HUDEP-2 (cell line): ENCODE measurements at regions not wholly inside any gene's neighbourhood (a gene's known extent, or its start where the extent isn't known, plus 50 kb on each side); places are given as distances from the start of the nearest gene placed in this dataset.
"Not testable (repeated sequence)": the region's sequence is repeated elsewhere in the genome, so short reads cannot be mapped to it uniquely, and the experiment has no call there.

Experiments used
- DNase-seq, 76 experiments: peaks; one replicate each; lab custom pipeline; 2025; ENCODE audit not compliant: unreplicated experiment in 76 of 76; lab: John Stamatoyannopoulos, UW

- DNase-seq: not testable (repeated sequence)
Measured at GRCh38 chr1:149695066-149695465, 87.4 kb upstream of the FCGR1A start.

- not testable (repeated sequence) for DNase-seq
Measured at GRCh38 chr1:149700220-149700619, 82.3 kb upstream of the FCGR1A start.

DNA sequence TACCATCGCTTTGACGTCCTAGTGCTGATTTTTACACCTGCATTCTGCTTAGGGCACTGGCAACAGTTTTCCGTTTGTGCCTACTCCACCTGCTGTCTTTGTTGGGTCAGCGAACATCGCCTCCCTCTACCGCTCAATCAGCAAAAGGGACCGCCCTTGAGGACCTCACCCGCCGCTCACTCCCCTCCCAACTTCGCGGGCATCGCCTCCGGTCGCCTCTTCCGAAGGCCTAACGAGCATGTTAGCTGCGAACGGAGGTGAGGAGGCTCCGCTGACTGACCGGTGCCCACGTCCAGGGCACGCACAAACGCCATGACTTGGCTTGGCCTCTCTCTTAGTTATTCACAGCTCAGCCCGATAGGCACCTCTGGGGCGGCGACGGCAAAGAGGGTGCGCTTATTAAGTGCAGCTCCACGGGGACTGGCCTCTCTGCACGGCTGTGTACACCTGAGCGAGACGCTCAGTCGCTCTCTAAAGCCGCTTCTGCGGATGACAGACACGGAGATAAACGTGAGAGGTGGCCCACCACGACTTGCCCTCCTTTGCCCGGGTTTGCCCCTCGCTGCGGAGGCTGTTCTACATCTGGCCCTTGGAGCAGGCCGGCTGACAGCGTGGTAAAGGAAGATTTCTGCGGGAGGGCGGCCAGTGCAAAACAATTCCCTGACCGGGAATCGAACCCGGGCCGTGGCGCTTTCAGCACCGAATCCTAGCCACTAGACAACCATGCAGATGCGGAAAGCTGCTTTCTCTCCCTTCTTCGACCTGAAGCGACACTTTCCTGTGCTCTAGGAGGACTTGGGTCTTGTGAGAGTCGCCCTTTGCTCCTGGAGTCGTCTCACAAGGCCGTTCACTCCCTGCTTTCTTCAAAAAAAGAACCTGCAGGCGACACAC lies 81.6 kb upstream of the FCGR1A start:
- DNase-seq: not testable (repeated sequence)

- DNase-seq: peak in 69 of 76 experiments; percentile 16 to 81 (median 60)
Measured at GRCh38 chr1:149708192-149708853, 74.2 kb upstream of the FCGR1A start.

DNA sequence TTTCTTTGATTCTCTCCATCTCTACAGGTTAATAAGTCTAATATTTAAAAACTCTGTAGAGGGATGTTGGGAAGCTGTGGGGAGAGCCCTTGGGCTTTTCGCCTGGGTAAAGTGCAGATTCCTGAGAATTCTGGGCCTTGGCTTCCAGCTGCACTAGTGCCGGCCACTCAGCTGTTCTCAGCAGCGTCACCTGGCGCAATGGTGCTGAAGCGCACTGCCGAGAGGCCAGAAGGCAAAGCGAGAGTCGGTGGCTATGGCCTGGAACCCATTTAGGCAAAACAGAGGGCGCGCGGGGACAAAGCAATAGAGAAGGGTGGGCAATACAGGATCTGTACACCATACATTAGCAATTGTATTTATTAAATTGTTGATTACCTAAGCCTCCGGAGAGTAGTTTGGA lies 70.8 kb upstream of the FCGR1A start:
- not testable (repeated sequence) for DNase-seq

- peak in 69 of 76 experiments; percentile 0 to 78 (median 47) for DNase-seq
Measured at GRCh38 chr1:149712154-149712927, 70.2 kb upstream of the FCGR1A start.

- not testable (repeated sequence) for DNase-seq
Measured at GRCh38 chr1:149713513-149713912, 69.0 kb upstream of the FCGR1A start.

DNA sequence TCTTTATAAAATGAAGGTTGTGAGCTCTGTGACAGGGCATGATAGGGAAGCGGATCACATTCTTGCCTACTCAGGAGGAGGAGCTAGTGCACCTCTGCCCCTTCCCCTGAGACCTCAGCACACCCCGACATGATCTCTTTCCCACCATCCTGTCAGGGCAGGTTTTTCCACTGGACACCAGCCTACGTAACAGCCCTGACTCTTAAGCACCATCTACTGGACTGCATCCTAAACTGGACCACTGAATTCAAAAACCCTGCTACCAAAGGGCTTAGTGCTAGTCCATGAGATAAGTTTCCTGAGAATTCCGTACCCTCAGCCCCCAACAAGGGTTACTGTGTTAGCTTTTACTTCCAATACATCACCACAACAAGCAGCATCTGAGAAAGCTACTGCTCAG lies 68.5 kb upstream of the FCGR1A start:
- DNase-seq: not testable (repeated sequence)

- DNase-seq: not testable (repeated sequence)
Measured at GRCh38 chr1:149724618-149725302, 57.7 kb upstream of the FCGR1A start.

DNA sequence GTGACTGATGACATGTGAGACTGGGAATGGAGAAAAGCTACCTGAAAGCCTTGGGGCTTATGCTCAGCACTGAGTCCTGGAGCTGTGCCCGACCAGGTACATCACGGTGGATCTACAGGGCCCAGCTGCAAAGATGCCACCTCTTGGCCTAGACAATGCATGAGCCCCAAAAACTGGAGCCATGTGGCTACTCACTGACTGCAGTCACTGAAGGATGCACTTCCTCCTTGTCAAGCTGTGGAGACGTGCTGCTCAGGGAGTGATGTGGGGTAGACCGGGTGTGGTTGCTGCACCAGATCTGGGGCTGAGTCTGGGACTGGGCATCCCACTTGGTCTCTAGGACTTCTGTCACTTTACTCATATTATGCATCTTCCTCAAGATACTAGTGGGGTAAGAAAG lies 55.8 kb upstream of the FCGR1A start:
- DNase-seq: not testable (repeated sequence)

- not testable (repeated sequence) for DNase-seq
Measured at GRCh38 chr1:149728598-149728997, 53.9 kb upstream of the FCGR1A start.
